Cardiac septum (tissue), 1 donor: ENCODE measurements at regions not wholly inside any gene's neighbourhood (a gene's known extent, or its start where the extent isn't known, plus 50 kb on each side); places are given as distances from the start of the nearest gene placed in this dataset.

Source experiments
- DNase-seq: peaks from one replicate; pipeline ENCODE4 v3.0.0-alpha.2; 2020; ENCODE audit warnings: low spot score
- intact Hi-C: fragments of 100-400 bp; cut with DNase I; formaldehyde crosslinking; loops from one replicate; pipeline ENCODE4 v1.14.0; 2022
- donor health status: DM: no; HTN: no; CAD: no.

- intact Hi-C loops = no loop called here
These were observed 491.5 kb downstream of the IRX1 start for GRCh38 chr5:4087110-4087509.

GRCh38 chr5:4089087-4089486 is 493.5 kb downstream of the IRX1 start:
- intact Hi-C loops = no loop called here
- no peak for DNase-seq

More at GRCh38 chr5:4087110-4087509, 491.5 kb downstream of the IRX1 start:
- no peak for DNase-seq

GRCh38 chr5:4093236-4093635 is 497.6 kb downstream of the IRX1 start:
- intact Hi-C loops = no loop called here
- no peak for DNase-seq

DNA sequence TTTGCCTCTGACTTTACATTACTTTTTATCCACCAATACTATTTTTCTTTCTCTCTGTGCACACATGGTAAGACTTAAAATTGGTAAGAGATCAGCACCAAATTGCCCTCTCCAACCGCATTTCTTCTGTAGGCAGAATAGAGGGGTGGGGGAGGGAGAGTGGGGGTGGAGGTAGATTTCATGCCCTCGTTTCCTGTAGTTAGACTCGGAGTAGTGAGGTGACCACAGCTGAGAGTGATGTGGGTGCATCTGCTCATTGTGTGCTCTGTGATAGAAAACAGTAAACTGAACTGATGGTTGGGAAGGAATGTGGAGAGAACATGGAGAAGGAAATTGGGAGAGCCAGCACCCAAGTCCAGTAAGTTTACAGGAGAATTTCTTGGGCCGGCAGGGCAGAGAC is 498.3 kb downstream of the IRX1 start:
- no peak for DNase-seq
- intact Hi-C loops = no loop called here

DNA sequence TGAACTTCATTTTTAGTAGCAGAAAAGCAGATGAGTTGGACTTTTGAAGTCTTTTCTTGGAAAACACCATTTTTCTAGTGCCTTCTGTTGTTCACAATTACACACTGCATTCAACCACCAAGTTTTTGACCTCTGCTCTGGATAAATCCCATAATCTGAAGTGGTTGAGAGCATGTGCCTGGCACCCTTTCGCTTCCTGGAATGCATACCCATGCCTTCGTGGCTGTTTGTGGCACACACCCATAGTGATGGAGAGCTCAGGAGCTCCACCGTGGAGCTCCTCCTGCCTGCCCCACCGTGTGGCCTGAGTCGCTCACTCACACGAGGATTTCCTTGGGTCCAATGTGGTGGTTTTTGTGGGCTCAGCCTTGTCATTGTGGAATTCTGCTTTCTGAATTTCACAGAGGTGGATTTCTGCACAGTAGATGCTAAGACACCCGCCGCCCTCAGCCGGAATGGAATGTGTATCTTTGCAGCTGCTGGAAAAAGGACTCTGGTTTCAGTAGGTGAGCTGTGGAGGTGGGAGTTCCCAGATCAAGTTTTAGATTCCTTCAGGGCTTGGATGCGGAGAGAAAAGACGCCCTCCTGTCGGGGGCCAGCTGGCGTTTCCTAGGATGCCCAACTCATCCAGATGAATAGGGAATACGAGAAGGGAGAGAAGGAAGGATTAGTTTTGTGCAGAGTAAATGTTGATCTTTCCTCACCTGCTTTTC is 500.4 kb downstream of the IRX1 start:
- DNase-seq = no peak
- intact Hi-C loops = no loop called here

- intact Hi-C loops = no loop called here
These were observed 501.6 kb downstream of the IRX1 start for GRCh38 chr5:4097199-4097598.

GRCh38 chr5:4098226-4098625 is 502.6 kb downstream of the IRX1 start:
- no peak for DNase-seq
- intact Hi-C loops = no loop called here

More at GRCh38 chr5:4097199-4097598, 501.6 kb downstream of the IRX1 start:
- DNase-seq = no peak

DNA sequence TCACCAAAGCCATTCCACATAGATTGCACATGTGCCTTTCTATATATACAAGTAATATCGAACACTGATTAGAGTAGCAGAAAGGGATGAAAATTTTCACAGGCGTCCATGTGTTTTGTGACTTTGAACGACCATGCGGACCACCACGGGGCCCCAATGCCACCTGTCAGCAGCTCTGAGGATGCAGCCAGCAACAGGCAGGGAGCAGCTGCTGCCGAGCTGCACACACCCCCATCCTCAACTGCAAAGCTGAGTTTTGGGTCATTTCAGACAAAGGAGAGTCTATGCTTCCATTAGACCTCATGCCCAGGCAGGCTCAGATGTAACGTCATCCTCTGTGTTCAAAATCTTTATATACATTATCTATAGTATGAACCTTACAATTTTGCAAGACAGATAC is 503.8 kb downstream of the IRX1 start:
- intact Hi-C loops = no loop called here
- DNase-seq = no peak

- no peak for DNase-seq
- intact Hi-C loops = no loop called here
These were observed 505.1 kb downstream of the IRX1 start for GRCh38 chr5:4100739-4101138.

DNA sequence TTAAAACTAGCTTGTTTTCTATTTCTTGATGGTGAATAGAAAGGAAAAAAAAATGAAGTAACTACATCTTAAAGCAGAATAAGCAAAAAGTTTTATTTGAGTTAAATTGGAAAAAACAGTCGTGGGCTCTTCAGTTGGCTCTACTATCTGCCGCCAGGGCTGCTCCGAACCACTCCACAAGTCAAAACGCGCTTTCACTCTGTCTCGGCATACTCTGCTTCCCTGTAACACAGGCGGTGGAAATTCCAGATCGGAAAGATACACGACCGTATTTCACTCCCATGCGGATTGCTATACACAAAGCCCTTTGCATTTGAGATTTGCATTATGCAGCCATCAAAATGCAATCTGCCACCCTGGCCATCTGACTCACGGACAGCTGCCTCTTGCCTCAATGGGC is 505.6 kb downstream of the IRX1 start:
- intact Hi-C loops = no loop called here
- no peak for DNase-seq

GRCh38 chr5:4104831-4105597 is 509.4 kb downstream of the IRX1 start:
- intact Hi-C loops = no loop called here

GRCh38 chr5:4108690-4109089 is 513.1 kb downstream of the IRX1 start:
- DNase-seq = no peak
- intact Hi-C loops = no loop called here

More at GRCh38 chr5:4104831-4105597, 509.4 kb downstream of the IRX1 start:
- no peak for DNase-seq

DNA sequence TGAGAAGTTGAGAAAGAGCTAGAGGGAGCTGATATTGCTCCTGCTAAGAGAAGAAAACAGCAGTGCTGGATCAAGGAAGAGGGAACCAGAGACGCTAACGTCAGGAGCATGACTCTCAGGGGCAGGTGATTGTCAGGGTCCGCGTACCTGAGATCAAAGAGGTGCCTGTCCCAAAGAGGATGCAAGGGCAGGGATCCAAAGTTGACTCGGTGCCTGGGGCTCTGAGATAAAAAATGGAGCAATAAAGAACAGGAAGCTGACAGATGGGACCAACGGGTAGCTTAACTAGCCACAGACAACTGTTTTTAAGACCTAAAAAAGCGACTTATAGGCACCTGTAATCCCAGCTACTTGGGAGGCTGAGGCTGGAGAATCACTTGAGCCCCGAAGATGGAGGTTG is 517.8 kb downstream of the IRX1 start:
- intact Hi-C loops = no loop called here
- no peak for DNase-seq

- intact Hi-C loops = no loop called here
- no peak for DNase-seq
These were observed 518.3 kb downstream of the IRX1 start for GRCh38 chr5:4113905-4114304.

DNA sequence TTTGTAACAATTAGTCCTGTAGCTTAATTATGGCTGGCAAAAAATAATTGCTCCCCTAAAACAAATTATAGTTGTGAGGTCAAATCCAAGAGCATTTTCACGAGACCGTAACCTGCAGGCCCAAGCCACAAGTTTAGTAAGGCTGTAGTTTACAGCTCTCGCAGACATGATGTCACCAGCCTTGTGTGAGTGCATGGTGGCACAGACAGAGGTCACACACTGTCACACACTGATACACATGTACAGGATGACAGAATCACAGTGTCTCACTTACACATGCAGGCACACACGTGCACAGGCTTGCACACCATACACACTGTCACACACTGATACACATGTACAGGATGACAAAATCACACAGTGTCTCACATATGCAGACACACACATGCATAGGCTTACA is 518.8 kb downstream of the IRX1 start:
- intact Hi-C loops = no loop called here
- DNase-seq = no peak

GRCh38 chr5:4116834-4117233 is 521.2 kb downstream of the IRX1 start:
- DNase-seq = no peak
- intact Hi-C loops = no loop called here

DNA sequence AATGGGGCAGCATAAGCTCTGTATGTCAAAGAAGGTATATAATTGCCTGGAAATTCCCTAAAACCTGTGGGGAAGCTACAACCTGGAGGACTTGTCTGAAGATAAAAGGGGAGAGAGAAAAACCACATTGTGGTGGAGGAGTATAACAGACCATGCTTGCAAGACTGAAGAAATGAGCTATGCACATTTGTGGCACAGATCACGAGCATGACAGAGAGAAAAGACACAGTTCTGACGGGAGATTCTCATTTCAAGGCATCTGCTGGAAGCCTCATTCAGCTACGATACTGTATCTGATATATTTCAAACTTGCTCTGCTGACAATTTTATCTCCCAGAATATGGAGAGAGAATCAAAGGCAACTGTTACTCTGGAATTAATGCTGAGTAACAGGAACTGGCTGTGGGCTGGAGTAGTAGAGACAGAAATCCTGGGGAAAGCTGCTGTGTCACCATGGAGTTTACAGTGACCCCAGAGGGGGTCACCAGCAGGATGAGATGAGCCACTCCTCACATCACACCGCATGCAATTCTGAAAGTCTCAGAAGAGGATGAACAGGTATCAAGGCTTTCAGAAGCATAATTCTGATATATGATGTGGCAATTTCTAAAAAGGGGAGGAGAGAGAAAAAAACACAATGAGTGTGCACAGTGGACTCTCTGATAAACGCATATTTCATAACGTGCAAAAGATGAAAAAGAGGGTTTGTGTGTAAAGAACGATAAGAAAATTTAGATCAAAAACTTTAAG is 528.8 kb downstream of the IRX1 start:
- intact Hi-C loops = no loop called here
- DNase-seq = no peak

DNA sequence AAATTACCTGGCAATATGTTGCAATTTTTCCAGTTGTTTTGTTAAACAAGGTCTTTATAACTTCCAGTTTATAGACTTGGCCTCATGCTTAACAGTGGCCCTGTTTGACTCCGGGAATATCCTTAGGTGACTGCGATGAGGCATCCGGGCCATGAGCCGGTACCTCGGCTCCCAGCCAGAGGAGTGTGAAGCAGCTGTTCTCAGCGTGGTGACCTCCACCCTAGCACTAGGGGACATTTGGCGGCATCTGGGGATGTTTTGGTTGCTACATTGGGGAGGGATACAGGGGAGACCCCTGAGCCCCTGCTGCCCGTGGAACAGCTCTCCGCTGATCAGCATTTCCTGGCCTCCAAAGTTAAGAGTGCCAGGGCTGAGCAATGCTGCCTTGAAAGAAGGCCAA is 533.4 kb downstream of the IRX1 start:
- intact Hi-C loops = no loop called here

DNA sequence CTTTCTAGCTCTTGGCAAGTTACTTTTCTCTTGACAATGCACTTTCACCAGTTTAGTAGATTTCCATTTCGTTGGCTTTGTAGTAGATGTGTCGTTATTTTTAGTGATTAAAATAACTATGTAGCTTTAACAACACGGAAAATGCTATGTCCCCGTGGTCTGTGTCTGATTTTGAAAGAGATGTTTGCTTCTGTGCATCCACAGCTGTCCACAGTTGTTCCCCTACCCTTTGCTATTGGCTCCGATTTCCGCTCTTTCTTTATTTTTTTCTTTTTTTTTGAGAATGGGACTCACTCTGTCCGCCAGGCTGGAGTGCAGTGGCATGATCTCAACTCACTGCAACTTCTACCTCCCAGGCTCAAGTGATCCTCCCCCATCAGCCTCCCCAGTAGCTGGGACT is 533.9 kb downstream of the IRX1 start:
- no peak for DNase-seq
- intact Hi-C loops = no loop called here

More for the DNA sequence above, 533.4 kb downstream of the IRX1 start:
- no peak for DNase-seq

GRCh38 chr5:4130819-4131218 is 535.2 kb downstream of the IRX1 start:
- intact Hi-C loops = no loop called here
- DNase-seq = no peak

GRCh38 chr5:4137781-4138180 is 542.1 kb downstream of the IRX1 start:
- intact Hi-C loops = no loop called here
- no peak for DNase-seq
